ENCODE measurements at regions not wholly inside any gene's neighbourhood (a gene's known extent, or its start where the extent isn't known, plus 50 kb on each side); places are given as distances from the start of the nearest gene placed in this dataset.

DNA sequence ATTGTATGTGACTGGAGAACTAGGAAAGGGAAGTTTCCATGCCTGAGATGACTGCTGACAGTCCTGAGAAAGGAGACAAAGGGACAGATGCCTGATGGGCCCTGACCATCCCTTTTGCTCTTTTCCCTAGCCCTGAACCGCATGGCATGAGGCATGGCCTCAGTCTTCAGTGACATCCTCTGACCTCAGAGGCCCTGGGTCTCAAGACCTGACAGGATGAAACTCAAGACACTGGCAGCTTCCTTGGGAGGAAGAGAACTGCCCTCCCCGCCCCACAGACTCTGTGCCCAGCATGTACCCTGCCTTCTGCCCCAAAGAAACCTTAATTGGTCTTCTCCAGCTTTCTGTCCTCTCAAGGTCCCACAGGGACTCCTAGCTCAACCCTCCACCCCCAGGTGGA, 444.1 kb downstream of the SOX6 start:
- TF ChIP-seq, protein P1, sequence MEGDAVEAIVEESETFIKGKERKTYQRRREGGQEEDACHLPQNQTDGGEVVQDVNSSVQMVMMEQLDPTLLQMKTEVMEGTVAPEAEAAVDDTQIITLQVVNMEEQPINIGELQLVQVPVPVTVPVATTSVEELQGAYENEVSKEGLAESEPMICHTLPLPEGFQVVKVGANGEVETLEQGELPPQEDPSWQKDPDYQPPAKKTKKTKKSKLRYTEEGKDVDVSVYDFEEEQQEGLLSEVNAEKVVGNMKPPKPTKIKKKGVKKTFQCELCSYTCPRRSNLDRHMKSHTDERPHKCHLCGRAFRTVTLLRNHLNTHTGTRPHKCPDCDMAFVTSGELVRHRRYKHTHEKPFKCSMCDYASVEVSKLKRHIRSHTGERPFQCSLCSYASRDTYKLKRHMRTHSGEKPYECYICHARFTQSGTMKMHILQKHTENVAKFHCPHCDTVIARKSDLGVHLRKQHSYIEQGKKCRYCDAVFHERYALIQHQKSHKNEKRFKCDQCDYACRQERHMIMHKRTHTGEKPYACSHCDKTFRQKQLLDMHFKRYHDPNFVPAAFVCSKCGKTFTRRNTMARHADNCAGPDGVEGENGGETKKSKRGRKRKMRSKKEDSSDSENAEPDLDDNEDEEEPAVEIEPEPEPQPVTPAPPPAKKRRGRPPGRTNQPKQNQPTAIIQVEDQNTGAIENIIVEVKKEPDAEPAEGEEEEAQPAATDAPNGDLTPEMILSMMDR (IDR thresholded peaks at IDR 0.05), result no peak
- TF ChIP-seq POLR2A (IDR thresholded peaks at IDR 0.05), result no peak
